H1 (cell line): ENCODE measurements at regions not wholly inside any gene's neighbourhood (a gene's known extent, or its start where the extent isn't known, plus 50 kb on each side); places are given as distances from the start of the nearest gene placed in this dataset.

Experiments used
- CTCF ChIA-PET: fragments of 300-600 bp; sonication (Branson Sonifier 250); formaldehyde crosslinking; loops from one replicate; lab custom pipeline; 2021; ENCODE audit not compliant: partially characterized antibody; lab: Charles Lee
- POLR2A ChIA-PET: fragments of 300-600 bp; sonication (Branson Sonifier 250); formaldehyde crosslinking; loops from one replicate; lab custom pipeline; 2021; ENCODE audit warnings: inconsistent platforms; ENCODE audit not compliant: partially characterized antibody; lab: Charles Lee
- DNase-seq, 2 experiments: peaks; one replicate each; pipeline versions ENCODE4 v3.0.0 to v3.0.0-alpha.2; 2010 to 2022; ENCODE audit warnings: low spot score in 2 of 2, low read depth in 1 of 2, mixed read lengths in 1 of 2
- FAIRE-seq: peaks from 2 replicates; lab custom pipeline; 2011; peaks lifted over from hg19 to GRCh38; lab: Jason Lieb, UNC
- H2AFZ ChIP-seq: 2 replicates; pipeline ENCODE4 v1.8.1; 2012; ENCODE audit warnings: low read length, inconsistent platforms
- H2AK5ac ChIP-seq: 2 replicates; pipeline ENCODE4 v1.6.1; 2013; ENCODE audit warnings: low read depth, low read length
- H2BK120ac ChIP-seq: replicated peaks from 2 replicates; pipeline ENCODE3; 2013; ENCODE audit warnings: low read depth, low read length, inconsistent platforms
- H2BK12ac ChIP-seq: 2 replicates; pipeline ENCODE4 v1.6.1; 2013; ENCODE audit warnings: low read depth, low read length
- H2BK15ac ChIP-seq: 2 replicates; pipeline ENCODE4 v1.6.1; 2013; ENCODE audit warnings: low read length
- H2BK20ac ChIP-seq: 2 replicates; pipeline ENCODE4 v1.6.1; 2013; ENCODE audit warnings: low read length
- H2BK5ac ChIP-seq: 2 replicates; pipeline ENCODE4 v1.6.1; 2013; ENCODE audit warnings: low read depth, low read length
- H3K14ac ChIP-seq: 2 replicates; pipeline ENCODE4 v1.6.1; 2013; ENCODE audit warnings: inconsistent platforms; ENCODE audit not compliant: insufficient read length
- H3K18ac ChIP-seq: 2 replicates; pipeline ENCODE4 v1.6.1; 2013; ENCODE audit warnings: low read length; ENCODE audit errors: extremely low read depth
- H3K23ac ChIP-seq: 2 replicates; pipeline ENCODE4 v1.6.1; 2013; ENCODE audit warnings: inconsistent platforms; ENCODE audit not compliant: insufficient read length
- H3K23me2 ChIP-seq: 2 replicates; pipeline ENCODE4 v1.6.1; 2013; ENCODE audit warnings: low read depth, low read length
- H3K27ac ChIP-seq: 2 replicates; pipeline ENCODE4 v1.6.1; 2011; ENCODE audit warnings: low read depth, low read length, inconsistent platforms
- H3K27me3 ChIP-seq, 4 experiments: replicated peaks in 1 of 4; 1 replicate in 1 of 4; 2 replicates in 3 of 4; pipeline versions ENCODE4 v1.6.1 to v1.8.1; 2011 to 2013; ENCODE audit warnings: low read length in 3 of 4, mild to moderate bottlenecking in 3 of 4, inconsistent platforms in 2 of 4, mixed read lengths in 2 of 4, moderate library complexity in 1 of 4; ENCODE audit not compliant: control insufficient read depth in 3 of 4, insufficient read depth in 3 of 4; ENCODE audit errors: extremely low read depth in 1 of 4
- H3K36me3 ChIP-seq, 4 experiments: 2 replicates each; pipeline versions ENCODE4 v1.6.1 to v1.8.1; 2011 to 2013; ENCODE audit warnings: mild to moderate bottlenecking in 4 of 4, low read length in 3 of 4, moderate library complexity in 2 of 4, control low read depth in 1 of 4, inconsistent platforms in 1 of 4; ENCODE audit not compliant: insufficient read depth in 4 of 4, control insufficient read depth in 2 of 4
- H3K4ac ChIP-seq: replicated peaks from 2 replicates; pipeline ENCODE3; 2013; ENCODE audit warnings: low read length, low read depth, mixed read lengths, inconsistent platforms; ENCODE audit not compliant: insufficient read length
- H3K4me1 ChIP-seq, 4 experiments: replicated peaks in 1 of 4; 1 replicate in 1 of 4; 2 replicates in 3 of 4; pipeline versions ENCODE4 v1.6.1 to v1.8.1; 2011 to 2013; ENCODE audit warnings: low read length in 3 of 4, inconsistent platforms in 2 of 4, mixed read lengths in 1 of 4; ENCODE audit not compliant: insufficient read depth in 4 of 4, control insufficient read depth in 3 of 4
- H3K4me2 ChIP-seq, 2 experiments: 2 replicates each; pipeline versions ENCODE4 v1.6.1 to v1.8.1; 2011 to 2013; ENCODE audit warnings: low read depth in 2 of 2, low read length in 2 of 2, control low read depth in 1 of 2, inconsistent platforms in 1 of 2, mild to moderate bottlenecking in 1 of 2; ENCODE audit not compliant: insufficient read depth in 1 of 2
- H3K4me3 ChIP-seq, 4 experiments: fragments of 200-600, 300-600 bp in 1 of 4; sonication (generic), shearing (Covaris generic), sonication (Bioruptor Twin) in 1 of 4; 2 replicates each; pipeline versions ENCODE4 v1.5.1 to v1.8.1; 2011 to 2016; ENCODE audit warnings: low read length in 4 of 4, low read depth in 3 of 4, control low read depth in 2 of 4, inconsistent platforms in 2 of 4, mild to moderate bottlenecking in 2 of 4, mixed read lengths in 1 of 4, moderate library complexity in 1 of 4; ENCODE audit not compliant: insufficient read depth in 2 of 4; ENCODE audit errors: extremely low read depth in 1 of 4
- H3K56ac ChIP-seq: replicated peaks from 2 replicates; pipeline ENCODE3; 2013; ENCODE audit warnings: low read depth, mild to moderate bottlenecking, mixed read lengths, low read length, inconsistent platforms; ENCODE audit not compliant: insufficient read length
- H3K79me1 ChIP-seq: 2 replicates; pipeline ENCODE4 v1.6.1; 2013; ENCODE audit warnings: low read depth, low read length, control low read depth
- H3K79me2 ChIP-seq, 2 experiments: 2 replicates each; pipeline versions ENCODE4 v1.6.1 to v1.8.1; 2012 to 2013; ENCODE audit warnings: low read length in 2 of 2, mild to moderate bottlenecking in 2 of 2, inconsistent platforms in 1 of 2; ENCODE audit not compliant: insufficient read depth in 2 of 2, control insufficient read depth in 1 of 2
- H3K9ac ChIP-seq, 4 experiments: replicated peaks in 1 of 4; 1 replicate in 1 of 4; 2 replicates in 3 of 4; pipeline versions ENCODE4 v1.6.1 to v1.8.1; 2011 to 2013; ENCODE audit warnings: low read depth in 3 of 4, low read length in 3 of 4, control low read depth in 2 of 4, mild to moderate bottlenecking in 2 of 4, moderate library complexity in 2 of 4, inconsistent platforms in 1 of 4; ENCODE audit errors: extremely low read depth in 1 of 4
- H3K9me3 ChIP-seq, 2 experiments: 2 replicates each; pipeline versions ENCODE4 v1.6.1 to v1.8.1; 2012 to 2013; ENCODE audit warnings: mild to moderate bottlenecking in 2 of 2, moderate library complexity in 2 of 2, control low read depth in 1 of 2, inconsistent platforms in 1 of 2, low read depth in 1 of 2, low read length in 1 of 2, mixed read lengths in 1 of 2; ENCODE audit not compliant: insufficient read depth in 2 of 2
- H4K20me1 ChIP-seq, 2 experiments: replicated peaks in 1 of 2; 2 replicates each; pipeline versions ENCODE3 to v1.8.1; 2011 to 2013; ENCODE audit warnings: inconsistent platforms in 2 of 2, low read length in 2 of 2, mild to moderate bottlenecking in 1 of 2; ENCODE audit not compliant: insufficient read depth in 2 of 2, control insufficient read depth in 1 of 2
- H4K5ac ChIP-seq: 2 replicates; pipeline ENCODE4 v1.6.1; 2013; ENCODE audit warnings: low read length, low read depth, mixed read lengths, inconsistent platforms; ENCODE audit not compliant: insufficient read length
- H4K8ac ChIP-seq: 2 replicates; pipeline ENCODE4 v1.8.0; 2013; ENCODE audit warnings: mild to moderate bottlenecking, moderate library complexity, low read length, inconsistent platforms; ENCODE audit not compliant: insufficient read depth; ENCODE audit errors: extremely low read depth
- H4K91ac ChIP-seq: replicated peaks from 2 replicates; pipeline ENCODE3; 2013; ENCODE audit warnings: low read length, mixed read lengths, inconsistent platforms; ENCODE audit not compliant: insufficient read length
- BCL11A ChIP-seq, 2 experiments: IDR thresholded peaks; one replicate each; pipeline ENCODE4 v1.6.1; 2011; ENCODE audit warnings: low read depth in 2 of 2, low read length in 2 of 2, mild to moderate bottlenecking in 2 of 2
- CREB1 ChIP-seq: IDR thresholded peaks from 2 replicates; pipeline ENCODE4 v1.6.1; 2012; ENCODE audit warnings: inconsistent platforms
- EP300 ChIP-seq, 2 experiments: IDR thresholded peaks; 1 replicate in 1 of 2; 2 replicates in 1 of 2; pipeline ENCODE4 v1.6.1; 2011 to 2012; ENCODE audit warnings: low read depth in 2 of 2, low read length in 2 of 2, mild to moderate bottlenecking in 2 of 2, borderline replicate concordance in 1 of 2, inconsistent platforms in 1 of 2, moderate library complexity in 1 of 2
- MAX ChIP-seq: IDR thresholded peaks from 2 replicates; pipeline ENCODE4 v1.6.1; 2012; ENCODE audit warnings: inconsistent platforms
- POU5F1 ChIP-seq: IDR thresholded peaks from 2 replicates; pipeline ENCODE4 v1.6.1; 2011; ENCODE audit warnings: low read depth, mild to moderate bottlenecking, low read length, moderate library complexity
- RFX5 ChIP-seq: IDR thresholded peaks from 2 replicates; pipeline ENCODE4 v1.6.1; 2011; ENCODE audit warnings: low read depth, low read length, improper control_type of control experiment, borderline replicate concordance
- RNF2 ChIP-seq: fragments of 200-900, 300-1000 bp; sonication (generic); IDR thresholded peaks from 2 replicates; pipeline ENCODE4 v1.7.1; 2016; ENCODE audit warnings: borderline replicate concordance, low read depth, mild to moderate bottlenecking, antibody characterized with exemption, low read length; ENCODE audit not compliant: poor library complexity, severe bottlenecking; ENCODE audit errors: missing control alignments
- SAP30 ChIP-seq: fragments of 300-600 bp; sonication (generic); IDR thresholded peaks from 2 replicates; pipeline ENCODE4 v1.7.1; 2012; ENCODE audit warnings: low read length, moderate library complexity, mild to moderate bottlenecking, inconsistent platforms; ENCODE audit not compliant: insufficient read depth, insufficient replicate concordance
- SP4 ChIP-seq: IDR thresholded peaks from 2 replicates; pipeline ENCODE4 v1.6.1; 2012; ENCODE audit warnings: low read length, inconsistent platforms
- SRF ChIP-seq: IDR thresholded peaks from 2 replicates; pipeline ENCODE4 v1.6.1; 2011; ENCODE audit warnings: mild to moderate bottlenecking, low read depth, low read length, moderate library complexity
- SUZ12 ChIP-seq: fragments of 200-600 bp; sonication (generic); IDR thresholded peaks from 2 replicates; pipeline ENCODE4 v1.6.1; 2012; ENCODE audit warnings: mild to moderate bottlenecking, inconsistent platforms, low read length, moderate library complexity, mixed read lengths
- WGBS, 2 experiments: shearing (Covaris generic) in 1 of 2; methylation state at CpG; one replicate each; pipeline versions ENCODE4 v1.1.6 to v1.1.7; 2013 to 2015; ENCODE audit warnings: low lambda C conversion rate in 2 of 2, mixed read lengths in 2 of 2, inconsistent platforms in 1 of 2, low coverage in 1 of 2, missing lambda C conversion rate in 1 of 2; ENCODE audit not compliant: insufficient replicate concordance in 2 of 2, insufficient coverage in 1 of 2, insufficient read length in 1 of 2; ENCODE audit errors: extremely low coverage in 1 of 2, missing lambda C conversion rate in 1 of 2; 5-methylcytosine and 5-hydroxymethylcytosine counted together

GRCh38 chr9:110047232-110047954 is 160.6 kb downstream of the C9orf152 start:
- Histone ChIP-seq H3K79me1 (no peaks in the 10 kb centered on the region), H2BK120ac (peak overlapping the region; percentile 88), H3K79me2 (peaks cover 0 to 34% of the 10 kb centered on the region in 2 experiments; a peak in 2 of 4 replicates), H3K14ac (no peak overlapping the region), H4K91ac (peak overlapping the region; percentile 99), H2AK5ac (peak overlapping the region; percentile 89; the same call in 1 of the 2 replicates), H2BK20ac (no peak overlapping the region), H3K4ac (no peak overlapping the region), H2BK5ac (peak overlapping the region; percentile 93), H4K20me1 (peaks cover 5 to 8% of the 10 kb centered on the region in 2 experiments), H3K9me3 (no peaks in the 10 kb centered on the region), H3K4me2 (peak overlapping the region; percentile 99 to 100), H2BK15ac (no peak overlapping the region), H4K5ac (peak overlapping the region; percentile 78), H3K18ac (peak overlapping the region; percentile 93; the same call in 1 of the 2 replicates), H3K27ac (peak overlapping the region; percentile 75; the same call in 1 of the 2 replicates), H3K4me1 (peaks cover 4 to 10% (median 7%) of the 10 kb centered on the region in 4 experiments; a peak in 6 of 7 replicates), H3K56ac (peak overlapping the region; percentile 73), H4K8ac (peak overlapping the region; percentile 95; the same call in 1 of the 2 replicates), H2BK12ac (peak overlapping the region; percentile 99), H3K27me3 (peaks cover 0 to 12% (median 7%) of the 10 kb centered on the region in 4 experiments; a peak in 4 of 7 replicates), H3K23me2 (peaks cover 16% of the 10 kb centered on the region), H3K9ac (peak overlapping the region in 2 of 4 experiments; percentile 58 to 64; a peak in 3 of 7 replicates), H3K4me3 (peak overlapping the region; percentile 68 to 99 (median 86)), H3K36me3 (no peaks in the 10 kb centered on the region), H3K23ac (no peak overlapping the region), H2AFZ (no peak overlapping the region)
- ChIA-PET POLR2A (interaction anchor here (0.9 to 1.5 kb wide), 7 partner anchors 10 to 78 kb away, joined by 3 to 5 read pairs (median 3); no protein-coding TSS in a partner anchor), CTCF (interaction anchor here (0.6 to 2.0 kb wide), 9 partner anchors 10 to 849 kb away, joined by 3 to 6 read pairs (median 3); no protein-coding TSS in a partner anchor)
- 2% methylated on average over 7 of the region's 7 CpGs; no CpG with 5 or more reads in 1 of the 2 experiments for WGBS, 2 experiments
- peak; percentile 54 to 66 for DNase-seq
- FAIRE-seq = peak; percentile 94
- no peak for TF ChIP-seq BCL11A (IDR thresholded peaks at IDR 0.05; ENCODE audit: low read depth in 2 of 2, low read length in 2 of 2)
- TF ChIP-seq SRF = no peak
- TF ChIP-seq EP300 (IDR thresholded peaks at IDR 0.05; ENCODE audit: borderline replicate concordance in 1 of 2, low read depth in 2 of 2, low read length in 2 of 2) = peak in 1 of 2 experiments; percentile 7; a peak in 1 of 3 replicates
- TF ChIP-seq MAX = no peak
- TF ChIP-seq RFX5 = no peak
- no peak for TF ChIP-seq SAP30
- TF ChIP-seq POU5F1 = no peak
- TF ChIP-seq CREB1 = no peak
- TF ChIP-seq RNF2 = no peak
- TF ChIP-seq SP4 = no peak
- peak; percentile 31; the same call in 1 of the 2 replicates for TF ChIP-seq SUZ12
